RKO (cell line): ENCODE measurements at regions not wholly inside any gene's neighbourhood (a gene's known extent, or its start where the extent isn't known, plus 50 kb on each side); places are given as distances from the start of the nearest gene placed in this dataset.
"Not testable (repeated sequence)": the region's sequence is repeated elsewhere in the genome, so short reads cannot be mapped to it uniquely, and the experiment has no call there.

Source experiments
- DNase-seq: peaks from one replicate; pipeline ENCODE4 v3.0.0-alpha.2; 2016; ENCODE audit warnings: low spot score

DNA sequence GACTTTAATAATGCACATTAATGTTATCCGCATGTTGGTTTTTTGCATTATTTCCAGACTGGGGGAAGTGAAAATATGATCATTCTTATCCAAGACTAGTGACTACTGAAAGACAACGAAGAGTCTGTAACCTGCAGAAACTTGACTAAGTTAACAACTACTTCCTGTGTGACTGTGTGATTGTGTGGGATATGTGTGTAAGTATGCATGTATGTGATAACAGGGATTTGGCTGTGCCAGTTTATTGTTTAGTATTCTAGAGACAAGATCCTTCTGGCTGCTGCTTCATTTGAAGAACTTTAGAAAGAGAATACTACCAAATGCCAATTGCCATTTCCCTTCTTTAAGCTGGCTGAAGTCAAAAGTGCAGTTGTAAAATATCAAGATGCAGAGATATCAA is 375.7 kb upstream of the PRR16 start:
- no peak for DNase-seq

DNA sequence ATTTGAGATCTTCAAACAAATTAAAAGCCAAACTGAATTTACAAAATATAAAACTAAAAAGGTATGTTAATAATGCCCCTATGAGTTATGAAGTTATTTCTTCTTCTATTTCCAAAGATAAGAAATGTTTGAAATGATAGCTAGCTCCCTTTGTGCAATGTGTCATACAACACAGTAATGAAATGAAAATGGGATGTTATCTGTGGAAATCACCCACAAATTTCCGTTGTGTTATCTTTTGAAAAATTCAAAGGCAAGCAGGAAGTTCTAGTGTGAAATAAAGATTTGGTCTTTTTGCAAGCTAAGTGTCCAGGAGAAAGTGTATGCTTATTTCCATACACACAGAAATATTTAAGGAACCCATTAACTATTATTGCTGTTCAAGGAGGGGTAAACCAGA is 375.3 kb upstream of the PRR16 start:
- DNase-seq: no peak

DNA sequence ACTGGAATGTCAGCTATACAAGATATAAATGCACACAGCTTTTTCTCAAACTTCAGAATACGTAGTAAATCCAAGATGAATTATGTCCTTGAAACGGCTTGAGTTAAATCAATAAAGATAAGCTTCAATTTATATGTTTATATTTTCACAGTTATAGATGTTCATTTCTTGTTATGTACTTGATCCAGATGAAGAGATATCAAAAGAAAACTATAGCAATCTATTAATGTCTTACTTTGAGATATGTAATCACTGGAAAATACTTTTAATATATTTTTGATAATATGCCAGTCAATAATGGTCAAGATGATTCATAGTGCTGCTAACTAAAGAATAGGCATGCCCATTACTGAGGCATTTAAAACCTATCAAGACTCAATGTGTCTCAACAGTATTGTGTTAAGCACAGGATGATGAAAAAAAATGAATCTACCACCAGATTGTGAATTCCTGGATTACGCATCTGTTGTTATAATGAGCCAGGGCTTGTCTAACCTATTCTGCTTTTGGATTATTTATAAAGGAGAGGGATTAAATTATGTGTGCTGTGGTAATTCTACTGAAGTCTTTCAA is 372.6 kb upstream of the PRR16 start:
- DNase-seq: no peak

DNA sequence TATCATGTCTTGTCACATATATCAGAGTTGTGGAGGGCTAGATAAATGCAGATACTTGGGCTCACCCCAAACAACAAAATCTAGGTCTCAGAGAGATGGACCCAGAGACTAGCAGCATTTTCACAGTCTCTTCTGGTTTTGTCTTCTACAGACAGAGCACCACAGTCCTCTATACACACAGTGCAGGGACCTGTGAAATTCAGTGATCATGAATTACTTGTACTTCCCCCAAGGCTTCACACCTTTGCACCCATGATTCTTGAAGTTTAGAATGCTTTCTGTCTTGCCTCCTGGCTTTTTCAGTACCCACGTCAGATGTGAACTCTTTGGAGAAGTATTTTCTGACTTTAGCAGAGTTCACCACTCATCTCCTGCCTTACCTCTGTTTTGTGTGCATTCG is 371.5 kb upstream of the PRR16 start:
- no peak for DNase-seq

DNA sequence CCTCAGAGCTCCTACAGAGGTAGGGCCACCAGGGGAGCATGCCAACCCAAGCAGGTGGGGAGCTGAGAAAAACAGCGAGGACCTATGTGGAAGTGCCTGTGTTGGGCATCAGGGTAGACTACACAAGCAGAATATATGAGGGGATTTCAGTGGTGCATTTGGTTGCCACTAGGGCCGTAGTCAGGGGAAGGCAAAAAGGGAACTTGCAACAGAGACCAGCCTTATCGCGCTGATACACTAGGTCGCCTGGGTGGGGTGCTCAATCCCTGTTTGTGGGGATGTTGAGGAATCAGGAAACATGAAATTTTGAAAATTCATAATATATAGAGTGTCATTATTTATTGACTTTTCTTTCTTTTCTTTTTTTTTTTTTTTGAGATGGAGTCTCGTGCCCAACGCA is 370.9 kb upstream of the PRR16 start:
- DNase-seq: no peak

DNA sequence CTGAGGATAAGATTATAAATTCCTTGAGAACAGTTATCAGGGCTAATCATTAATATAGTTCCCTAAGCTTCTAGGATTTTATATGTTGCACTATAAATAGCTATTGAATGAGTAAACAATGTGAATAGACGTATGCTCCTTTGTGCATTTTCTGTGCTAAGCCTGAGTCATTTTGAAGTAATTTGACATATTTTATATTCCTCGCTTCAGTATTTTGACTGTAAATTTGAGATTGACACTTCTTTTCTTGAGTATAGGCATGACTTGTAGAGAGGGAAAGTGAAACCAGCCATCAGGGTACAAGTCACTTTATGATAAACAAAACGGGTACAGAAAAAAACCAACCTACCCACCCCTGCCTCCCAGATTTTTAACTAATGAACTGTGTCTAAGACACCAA is 367.7 kb upstream of the PRR16 start:
- DNase-seq: peak; percentile 29

DNA sequence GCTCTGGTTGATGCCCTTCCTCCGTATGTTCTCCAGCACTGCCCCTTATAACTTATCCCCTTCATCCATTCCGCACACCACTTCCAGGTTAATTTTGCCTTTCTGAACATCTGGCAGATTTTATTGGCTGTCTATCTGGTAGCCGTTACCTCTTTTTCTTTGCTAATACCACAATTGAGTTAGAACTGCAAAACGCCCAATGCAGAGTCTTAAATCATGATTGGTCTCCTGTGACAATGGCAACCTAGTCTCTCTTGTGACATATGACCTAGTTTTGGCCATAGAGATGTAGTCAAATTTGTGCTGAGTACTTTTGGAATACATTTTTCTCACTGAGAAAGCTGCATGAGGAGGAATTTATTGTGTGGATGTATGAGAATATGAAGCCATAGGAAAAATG is 365.7 kb upstream of the PRR16 start:
- DNase-seq: no peak

DNA sequence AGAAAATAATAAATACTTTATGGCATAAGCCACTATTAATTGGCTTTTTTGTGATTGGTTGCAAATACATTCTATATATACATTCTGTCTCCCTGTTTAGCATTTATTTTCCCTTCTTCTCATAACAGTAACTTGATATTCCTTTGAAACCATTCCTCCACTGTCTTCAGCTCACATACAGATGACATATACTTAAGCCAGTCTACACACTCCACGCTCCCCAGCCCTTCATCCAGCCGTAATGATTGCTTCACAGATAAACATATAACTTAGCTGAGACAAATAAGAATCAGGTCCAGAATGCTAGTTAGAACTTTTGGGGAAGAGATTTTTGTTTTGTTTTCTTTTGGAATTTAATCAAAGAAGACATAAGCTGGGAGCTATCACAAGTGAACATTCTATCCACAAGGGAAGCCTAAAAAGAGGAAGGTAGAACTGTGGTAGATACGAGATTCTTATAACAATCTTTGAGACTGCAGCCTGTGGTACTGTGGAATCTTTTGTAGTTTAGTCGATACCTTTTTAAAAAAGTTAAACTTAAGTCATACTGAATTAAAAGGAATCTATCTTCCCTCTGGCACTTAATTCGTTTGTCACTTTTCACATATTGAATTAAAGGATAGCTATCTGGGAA is 365.1 kb upstream of the PRR16 start:
- DNase-seq: no peak

DNA sequence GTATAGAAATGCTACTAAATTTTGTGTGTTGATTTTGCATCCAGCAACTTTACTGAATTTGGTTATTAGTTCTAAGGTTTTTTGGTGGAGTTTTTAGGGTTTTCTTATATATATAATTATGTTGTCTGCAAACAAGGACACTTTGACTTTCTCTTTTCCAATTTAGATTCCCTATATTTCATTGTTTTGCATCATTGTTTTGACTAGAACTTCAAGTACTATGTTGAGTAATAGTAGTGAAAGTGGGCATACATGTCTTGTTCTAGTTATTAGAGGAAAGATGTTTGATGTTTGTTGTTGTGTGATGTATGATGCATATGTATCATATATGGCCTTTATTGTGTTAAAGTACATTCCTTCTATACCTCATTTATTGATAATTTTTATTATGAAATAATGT is 362.3 kb upstream of the PRR16 start:
- no peak for DNase-seq

DNA sequence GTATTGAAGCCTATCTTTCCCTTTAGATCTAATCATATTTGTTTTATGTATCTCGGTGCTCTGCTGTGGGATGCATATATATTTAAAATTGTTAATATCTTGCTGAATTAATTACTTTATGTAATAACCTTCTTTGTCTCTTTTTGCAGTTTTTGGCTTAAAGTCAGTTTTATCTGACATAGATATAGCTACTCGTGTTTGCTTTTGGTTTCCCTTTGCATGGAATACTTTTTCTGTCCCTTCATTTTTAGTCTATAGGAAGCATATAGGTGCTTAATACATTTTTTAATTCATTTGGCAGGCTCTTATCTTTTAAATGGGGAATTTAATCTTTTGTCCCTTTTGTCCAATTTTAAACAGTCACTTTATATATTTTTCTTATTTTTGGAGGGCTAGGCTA is 360.6 kb upstream of the PRR16 start:
- DNase-seq: no peak

DNA sequence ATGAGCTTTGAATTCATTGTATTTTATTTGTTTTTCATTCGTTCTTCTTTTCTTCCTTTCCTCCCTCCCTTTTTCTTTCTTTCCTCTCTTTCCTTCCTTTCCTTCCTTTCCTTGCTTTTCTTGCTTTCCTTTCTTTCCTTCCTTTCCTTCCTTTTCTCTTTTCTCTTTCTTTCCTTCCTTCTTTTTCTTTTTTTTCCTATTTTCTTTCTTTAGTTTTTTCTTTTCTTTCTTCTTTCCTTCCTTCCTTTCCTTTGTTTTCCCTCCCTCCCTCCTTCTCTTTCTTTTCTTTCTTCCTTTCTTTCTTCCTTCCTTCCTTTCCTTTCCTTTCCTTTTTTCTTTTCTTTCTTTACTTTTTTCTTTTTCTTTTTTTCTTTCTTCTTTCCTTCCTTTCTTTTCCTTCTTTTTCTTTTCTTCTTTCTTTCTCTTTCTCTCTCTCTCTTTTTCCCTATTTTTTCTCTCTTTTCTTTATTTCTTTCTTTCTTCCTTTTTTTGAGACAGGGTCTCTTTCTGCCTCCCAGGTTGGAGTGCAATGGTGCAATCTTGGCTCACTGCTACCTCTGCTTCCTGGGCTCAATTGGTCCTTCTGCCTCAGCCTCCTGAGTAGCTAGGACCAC is 357.1 kb upstream of the PRR16 start:
- no peak for DNase-seq

DNA sequence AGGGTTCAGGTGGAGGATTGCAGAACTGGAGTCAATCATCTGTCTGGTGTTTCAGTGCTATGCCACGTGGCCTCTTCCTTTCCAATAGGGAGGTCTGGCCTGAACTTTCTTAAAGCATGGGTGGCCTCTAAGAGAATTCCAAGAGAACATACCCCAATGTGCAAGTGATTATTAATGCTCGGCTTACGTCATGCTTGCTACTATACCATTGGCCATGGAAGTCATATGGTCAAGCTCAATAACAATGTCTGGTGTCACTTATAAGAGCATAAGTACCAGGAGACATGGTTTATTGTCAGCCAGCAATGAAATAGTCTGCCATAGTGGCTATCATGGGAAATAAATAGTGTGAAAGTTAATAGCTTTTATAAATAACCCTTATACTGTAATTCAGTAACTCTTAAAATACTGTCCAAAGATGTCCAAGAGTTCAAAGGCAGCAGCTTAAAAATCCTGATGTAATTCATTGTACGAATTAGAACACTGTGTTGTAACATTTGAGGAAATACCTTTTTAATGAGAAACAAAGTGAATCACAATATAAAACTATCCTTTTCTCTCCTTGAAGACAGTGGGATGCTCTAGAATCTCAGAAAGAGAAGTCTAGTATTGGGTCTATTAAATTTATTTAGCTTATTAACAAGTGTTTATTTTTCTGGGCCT is 355.4 kb upstream of the PRR16 start:
- no peak for DNase-seq

DNA sequence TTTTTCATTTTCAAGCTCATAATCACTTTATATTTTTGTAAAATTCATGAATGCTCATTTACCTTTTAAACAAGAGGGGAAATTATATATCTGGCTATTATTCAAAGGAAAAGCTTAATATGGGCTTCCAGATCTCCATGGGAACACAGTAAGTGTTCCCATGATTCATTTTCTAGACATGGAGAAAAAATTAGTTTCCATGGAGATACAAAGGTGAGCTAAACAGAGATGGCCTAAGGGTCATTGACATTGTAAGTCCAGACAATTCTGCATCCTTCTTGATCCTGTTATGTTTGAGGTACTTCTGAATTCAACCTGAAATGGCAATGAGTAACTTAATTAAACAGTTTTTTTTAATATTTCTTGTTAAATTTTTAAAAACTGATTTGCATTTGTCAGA is 341.4 kb upstream of the PRR16 start:
- DNase-seq: peak; percentile 20

DNA sequence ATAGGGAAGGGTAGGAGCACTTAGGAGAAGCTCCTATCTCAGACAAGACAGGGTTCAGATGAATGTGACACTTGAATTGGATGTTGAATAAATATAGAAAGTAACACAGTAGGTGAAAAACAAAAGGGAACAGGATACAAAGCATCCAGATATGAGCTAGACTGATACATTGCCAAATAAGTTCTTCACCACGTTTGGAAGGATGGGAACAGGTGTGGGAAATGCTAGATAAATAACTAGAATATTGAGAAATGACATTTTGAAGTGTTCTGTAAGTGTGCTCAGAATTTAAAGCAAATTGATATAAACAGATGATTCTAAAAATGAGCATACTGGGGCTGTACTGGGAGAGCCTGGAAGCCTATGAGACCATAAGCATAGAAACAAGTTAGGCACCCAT is 340.1 kb upstream of the PRR16 start:
- no peak for DNase-seq

DNA sequence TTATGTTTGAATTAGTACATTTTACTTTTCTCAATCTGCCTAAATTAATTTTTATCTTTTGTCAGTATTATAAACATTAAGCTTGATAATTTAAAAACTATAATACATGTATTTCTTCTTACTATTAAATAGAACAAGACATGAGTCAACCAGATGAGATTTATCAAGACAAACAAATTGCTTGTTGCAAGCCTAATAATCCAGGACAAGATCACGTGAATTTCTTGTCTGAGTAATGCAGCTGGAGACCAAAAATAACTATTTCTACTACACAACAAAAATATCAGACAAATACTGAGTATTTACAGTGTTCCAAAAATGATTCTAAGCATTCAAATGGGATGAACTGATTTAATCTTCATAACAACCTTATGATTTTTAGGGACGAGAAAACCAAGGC is 339.1 kb upstream of the PRR16 start:
- DNase-seq: no peak

DNA sequence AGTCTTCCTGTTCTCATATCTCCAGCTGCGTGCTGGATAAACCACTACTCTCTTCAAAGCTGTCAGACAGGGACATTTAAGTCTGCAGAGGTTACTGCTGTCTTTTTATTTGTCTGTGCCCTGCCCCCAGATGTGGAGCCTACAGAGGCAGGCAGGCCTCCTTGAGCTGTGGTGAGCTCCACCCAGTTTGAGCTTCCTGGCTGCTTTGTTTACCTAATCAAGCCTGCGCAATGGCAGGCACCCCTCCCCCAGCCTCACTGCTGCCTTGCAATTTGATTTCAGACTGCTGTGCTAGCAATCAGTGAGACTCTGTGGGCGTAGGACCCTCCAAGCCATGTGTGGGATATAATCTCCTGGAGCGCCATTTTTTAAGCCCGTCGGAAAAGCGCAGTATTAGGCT is 331.8 kb upstream of the PRR16 start:
- not testable (repeated sequence) for DNase-seq

DNA sequence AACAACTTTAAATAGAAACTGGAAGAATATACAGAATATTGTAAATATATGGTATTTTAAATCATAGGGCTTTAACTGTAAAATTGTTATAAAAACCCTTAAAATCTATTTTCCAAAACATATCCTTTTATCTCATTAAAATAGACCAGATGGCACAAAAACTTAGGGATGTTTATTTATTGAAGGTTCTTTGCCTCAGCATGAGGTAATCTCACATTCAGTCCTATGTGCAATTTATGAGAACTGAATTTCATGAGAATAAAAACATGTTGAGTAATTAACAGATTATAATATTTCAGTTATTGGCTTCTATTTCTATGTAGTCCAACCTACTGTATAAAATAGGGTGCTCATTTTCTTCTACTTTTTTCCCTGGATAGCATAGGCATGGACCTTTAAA is 329.2 kb upstream of the PRR16 start:
- no peak for DNase-seq

DNA sequence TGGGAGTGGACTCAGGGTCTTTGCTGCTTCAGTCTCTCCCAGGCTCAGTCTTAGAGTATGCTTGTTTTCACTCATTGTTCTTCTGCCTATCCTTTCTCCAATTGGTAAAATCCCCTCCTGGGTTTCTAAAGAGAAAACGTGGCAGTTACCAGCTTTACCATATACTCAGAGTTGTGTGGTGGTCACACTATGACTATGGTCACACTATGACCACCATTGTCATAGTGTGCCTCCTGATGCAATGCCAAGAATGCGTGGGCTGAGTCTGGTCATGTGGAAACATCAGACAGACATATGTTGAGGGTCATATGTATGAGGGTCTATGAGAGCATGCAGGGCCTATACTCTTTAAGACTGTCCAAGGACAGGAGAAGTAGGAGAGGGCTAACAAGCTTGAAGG is 326.5 kb upstream of the PRR16 start:
- DNase-seq: no peak

DNA sequence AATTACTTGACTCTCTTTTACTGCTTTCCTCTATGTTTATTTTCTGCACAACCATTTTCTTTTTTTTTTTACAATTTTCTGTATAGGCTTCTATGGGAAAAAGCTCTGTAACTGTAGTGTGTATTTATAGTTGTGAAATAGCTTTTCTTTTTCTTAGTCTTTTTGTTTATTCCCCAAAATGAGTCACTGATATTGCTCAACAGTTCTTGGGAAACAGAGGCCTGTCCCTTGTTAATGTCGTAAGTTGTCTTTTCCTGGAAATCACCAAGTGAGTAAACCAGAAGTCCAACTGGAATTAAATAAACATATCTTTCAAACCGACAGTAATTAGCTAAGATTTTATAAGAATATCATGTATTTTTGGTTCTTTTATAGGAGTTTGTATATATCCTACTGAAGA is 325.1 kb upstream of the PRR16 start:
- DNase-seq: peak; percentile 51

DNA sequence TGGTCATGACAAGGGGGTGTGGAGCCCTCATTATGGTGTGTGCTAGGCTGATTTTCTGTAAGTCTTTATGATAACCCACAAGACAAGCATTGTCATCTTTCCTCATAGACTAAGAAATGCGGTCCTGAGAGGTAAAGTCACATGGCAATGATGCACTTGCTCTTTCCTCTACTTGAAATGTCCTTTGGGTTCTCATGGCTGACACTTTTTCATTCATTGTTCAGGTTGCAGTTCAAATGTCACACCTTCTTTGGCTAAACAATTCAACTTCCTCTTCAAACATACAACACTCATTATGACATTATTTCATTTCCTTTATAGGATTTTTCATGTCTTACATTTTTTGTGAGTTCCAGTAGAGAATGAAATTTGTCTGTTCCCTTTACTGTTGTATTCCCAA is 323.6 kb upstream of the PRR16 start:
- DNase-seq: no peak

DNA sequence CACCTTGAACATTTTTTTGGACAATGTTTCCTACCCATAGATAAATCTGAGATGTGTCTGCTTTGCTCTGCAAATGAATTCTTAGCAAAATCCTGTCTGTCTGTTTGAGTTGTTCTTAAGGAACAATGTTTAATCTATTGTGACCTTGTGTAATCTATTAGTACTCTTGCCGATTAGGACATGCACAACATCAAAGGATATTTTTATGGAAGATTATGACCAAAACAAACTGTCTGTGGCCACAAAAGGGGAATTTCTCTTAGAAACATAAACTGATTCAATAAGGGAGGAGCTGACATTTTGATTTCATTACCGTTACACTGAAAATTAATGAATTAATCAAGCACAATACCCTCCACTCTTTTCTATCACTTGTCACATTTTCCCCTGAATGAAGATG is 323.0 kb upstream of the PRR16 start:
- DNase-seq: no peak

DNA sequence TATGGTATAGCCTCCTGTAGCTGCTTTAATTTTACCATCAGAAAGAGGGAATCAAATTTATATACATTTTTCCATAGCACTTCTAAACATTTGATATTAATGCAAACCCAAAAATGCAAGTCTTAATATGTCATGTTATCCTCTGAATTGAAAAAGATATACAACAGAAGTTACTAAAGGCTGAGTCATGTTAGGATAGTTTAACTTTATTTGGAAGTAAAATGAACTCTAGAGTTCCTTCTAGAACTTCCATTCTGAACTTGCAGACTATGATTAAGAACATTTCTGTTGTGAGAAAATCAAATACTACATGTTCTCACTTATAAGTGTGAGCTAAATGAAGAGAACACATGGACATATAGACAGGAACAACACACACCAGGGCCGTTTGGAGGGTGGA is 317.3 kb upstream of the PRR16 start:
- no peak for DNase-seq

DNA sequence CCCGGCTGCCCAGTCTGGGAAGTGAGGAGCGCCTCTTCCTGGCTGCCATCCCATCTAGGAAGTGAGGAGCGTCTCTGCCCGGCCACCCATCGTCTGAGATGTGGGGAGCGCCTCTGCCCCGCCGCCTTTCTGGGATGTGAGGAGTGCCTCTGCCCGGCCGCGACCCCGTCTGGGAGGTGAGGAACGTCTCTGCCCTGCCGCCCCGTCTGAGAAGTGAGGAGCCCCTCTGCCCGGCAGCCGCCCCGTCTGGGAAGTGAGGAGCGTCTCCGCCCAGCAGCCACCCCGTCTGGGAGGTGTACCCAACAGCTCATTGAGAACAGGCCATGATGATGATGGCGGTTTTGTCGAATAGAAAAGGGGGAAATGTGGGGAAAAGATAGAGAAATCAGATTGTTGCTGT is 316.2 kb upstream of the PRR16 start:
- not testable (repeated sequence) for DNase-seq

DNA sequence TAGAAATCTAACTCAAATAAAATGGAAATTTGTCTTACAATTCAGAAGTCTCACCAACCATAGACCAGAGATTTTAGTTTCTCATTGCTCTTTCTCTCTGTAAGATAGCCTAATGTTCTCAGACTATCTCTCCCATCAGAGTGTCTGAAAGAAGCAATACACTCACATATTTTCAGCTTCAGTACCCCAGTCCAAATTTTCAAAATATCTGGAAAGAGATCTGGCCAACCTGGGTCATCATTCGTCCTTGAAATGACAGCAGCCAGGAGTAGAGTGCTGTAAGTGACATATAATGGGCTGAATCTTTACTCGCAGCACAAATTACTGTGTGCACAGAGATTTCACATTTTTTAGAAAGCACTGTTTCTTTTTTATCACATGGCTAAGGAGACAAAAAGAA is 313.3 kb upstream of the PRR16 start:
- no peak for DNase-seq
